HCT116 (cell line): ENCODE measurements at regions not wholly inside any gene's neighbourhood (a gene's known extent, or its start where the extent isn't known, plus 50 kb on each side); places are given as distances from the start of the nearest gene placed in this dataset.

Source experiments
- CEBPB ChIP-seq: IDR thresholded peaks from 2 replicates; pipeline ENCODE4 v1.6.1; 2012; ENCODE audit warnings: low read depth
- CTCF ChIP-seq, 3 experiments: fragments of 200-600 bp in 1 of 3; sonication (generic) in 1 of 3; IDR thresholded peaks in 2 of 3; conservative IDR thresholded peaks in 1 of 3; 2 replicates each; pipeline ENCODE4 v1.5.1; 2012 to 2017; ENCODE audit warnings: low read depth in 2 of 3, low read length in 2 of 3, antibody characterized with exemption in 1 of 3, borderline replicate concordance in 1 of 3, control low read depth in 1 of 3, mild to moderate bottlenecking in 1 of 3, mixed read lengths in 1 of 3, mixed run types in 1 of 3, moderate library complexity in 1 of 3; ENCODE audit not compliant: insufficient read depth in 1 of 3
- EGR1 ChIP-seq: IDR thresholded peaks from 2 replicates; pipeline ENCODE4 v1.6.1; 2012; ENCODE audit warnings: low read depth
- EZH2 ChIP-seq: fragments of 200-600 bp; sonication (generic); IDR thresholded peaks from 2 replicates; pipeline ENCODE4 v1.6.1; 2017; ENCODE audit warnings: antibody characterized with exemption, mixed run types
- EZH2phosphoT487 ChIP-seq: fragments of 200-600 bp; IDR thresholded peaks from 2 replicates; pipeline ENCODE4 v1.6.1; 2018; ENCODE audit warnings: antibody characterized with exemption, borderline replicate concordance
- FOSL1 ChIP-seq: IDR thresholded peaks from 2 replicates; pipeline ENCODE4 v1.6.1; 2012; ENCODE audit warnings: low read depth
- JUND ChIP-seq: IDR thresholded peaks from 2 replicates; pipeline ENCODE4 v1.6.1; 2012
- POLR2A ChIP-seq: IDR thresholded peaks from 2 replicates; pipeline ENCODE4 v1.7.0; 2011; ENCODE audit warnings: borderline replicate concordance; ENCODE audit not compliant: insufficient read depth, insufficient read length; ENCODE audit errors: extremely low read depth
- SIN3A ChIP-seq: IDR thresholded peaks from 2 replicates; pipeline ENCODE4 v1.6.1; 2012; ENCODE audit warnings: low read depth
- SP1 ChIP-seq: IDR thresholded peaks from 2 replicates; pipeline ENCODE4 v1.6.1; 2012; ENCODE audit warnings: low read depth
- ZBTB33 ChIP-seq: IDR thresholded peaks from 2 replicates; pipeline ENCODE4 v1.6.1; 2011; ENCODE audit warnings: mild to moderate bottlenecking, low read length, moderate library complexity; ENCODE audit not compliant: insufficient replicate concordance; ENCODE audit errors: extremely low read depth
- ZNF274 ChIP-seq: fragments of 200-500 bp; sonication (Bioruptor generic); IDR thresholded peaks from 2 replicates; pipeline ENCODE4 v1.6.1; 2014; ENCODE audit warnings: mild to moderate bottlenecking, low read depth, low read length, inconsistent platforms
- TF ChIP-seq, protein P1 (sequence below): IDR thresholded peaks from 2 replicates; pipeline ENCODE4 v1.6.1; 2012
- TF ChIP-seq, protein P2 (sequence below): IDR thresholded peaks from 2 replicates; pipeline ENCODE4 v1.6.1; 2012; ENCODE audit warnings: low read depth

- TF ChIP-seq EZH2 = no peak
- TF ChIP-seq EZH2phosphoT487 = no peak
- TF ChIP-seq CTCF (IDR thresholded peaks at IDR 0.05 in 2 of 3, conservative IDR thresholded peaks at IDR 0.05 in 1 of 3; ENCODE audit: borderline replicate concordance in 1 of 3, insufficient read depth in 1 of 3, low read depth in 2 of 3, low read length in 2 of 3) = no peak
- no peak for TF ChIP-seq CEBPB
- no peak for TF ChIP-seq SP1
- no peak for TF ChIP-seq SIN3A
- TF ChIP-seq JUND = no peak
- no peak for TF ChIP-seq ZNF274
- TF ChIP-seq, protein P1, sequence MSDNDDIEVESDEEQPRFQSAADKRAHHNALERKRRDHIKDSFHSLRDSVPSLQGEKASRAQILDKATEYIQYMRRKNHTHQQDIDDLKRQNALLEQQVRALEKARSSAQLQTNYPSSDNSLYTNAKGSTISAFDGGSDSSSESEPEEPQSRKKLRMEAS = no peak
- TF ChIP-seq ZBTB33 = no peak
- TF ChIP-seq FOSL1 = no peak
- no peak for TF ChIP-seq POLR2A
- TF ChIP-seq, protein P2, sequence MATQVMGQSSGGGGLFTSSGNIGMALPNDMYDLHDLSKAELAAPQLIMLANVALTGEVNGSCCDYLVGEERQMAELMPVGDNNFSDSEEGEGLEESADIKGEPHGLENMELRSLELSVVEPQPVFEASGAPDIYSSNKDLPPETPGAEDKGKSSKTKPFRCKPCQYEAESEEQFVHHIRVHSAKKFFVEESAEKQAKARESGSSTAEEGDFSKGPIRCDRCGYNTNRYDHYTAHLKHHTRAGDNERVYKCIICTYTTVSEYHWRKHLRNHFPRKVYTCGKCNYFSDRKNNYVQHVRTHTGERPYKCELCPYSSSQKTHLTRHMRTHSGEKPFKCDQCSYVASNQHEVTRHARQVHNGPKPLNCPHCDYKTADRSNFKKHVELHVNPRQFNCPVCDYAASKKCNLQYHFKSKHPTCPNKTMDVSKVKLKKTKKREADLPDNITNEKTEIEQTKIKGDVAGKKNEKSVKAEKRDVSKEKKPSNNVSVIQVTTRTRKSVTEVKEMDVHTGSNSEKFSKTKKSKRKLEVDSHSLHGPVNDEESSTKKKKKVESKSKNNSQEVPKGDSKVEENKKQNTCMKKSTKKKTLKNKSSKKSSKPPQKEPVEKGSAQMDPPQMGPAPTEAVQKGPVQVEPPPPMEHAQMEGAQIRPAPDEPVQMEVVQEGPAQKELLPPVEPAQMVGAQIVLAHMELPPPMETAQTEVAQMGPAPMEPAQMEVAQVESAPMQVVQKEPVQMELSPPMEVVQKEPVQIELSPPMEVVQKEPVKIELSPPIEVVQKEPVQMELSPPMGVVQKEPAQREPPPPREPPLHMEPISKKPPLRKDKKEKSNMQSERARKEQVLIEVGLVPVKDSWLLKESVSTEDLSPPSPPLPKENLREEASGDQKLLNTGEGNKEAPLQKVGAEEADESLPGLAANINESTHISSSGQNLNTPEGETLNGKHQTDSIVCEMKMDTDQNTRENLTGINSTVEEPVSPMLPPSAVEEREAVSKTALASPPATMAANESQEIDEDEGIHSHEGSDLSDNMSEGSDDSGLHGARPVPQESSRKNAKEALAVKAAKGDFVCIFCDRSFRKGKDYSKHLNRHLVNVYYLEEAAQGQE = no peak
- TF ChIP-seq EGR1 = no peak
These were observed 1275.0 kb upstream of the CDH9 start for GRCh38 chr5:28313321-28313951.
